Astrocyte of the hippocampus (primary cell): ENCODE measurements at regions not wholly inside any gene's neighbourhood (a gene's known extent, or its start where the extent isn't known, plus 50 kb on each side); places are given as distances from the start of the nearest gene placed in this dataset.

Source experiments
- DNase-seq: peaks from one replicate; pipeline ENCODE4 v3.0.0; 2011; ENCODE audit warnings: low read depth, low spot score

DNA sequence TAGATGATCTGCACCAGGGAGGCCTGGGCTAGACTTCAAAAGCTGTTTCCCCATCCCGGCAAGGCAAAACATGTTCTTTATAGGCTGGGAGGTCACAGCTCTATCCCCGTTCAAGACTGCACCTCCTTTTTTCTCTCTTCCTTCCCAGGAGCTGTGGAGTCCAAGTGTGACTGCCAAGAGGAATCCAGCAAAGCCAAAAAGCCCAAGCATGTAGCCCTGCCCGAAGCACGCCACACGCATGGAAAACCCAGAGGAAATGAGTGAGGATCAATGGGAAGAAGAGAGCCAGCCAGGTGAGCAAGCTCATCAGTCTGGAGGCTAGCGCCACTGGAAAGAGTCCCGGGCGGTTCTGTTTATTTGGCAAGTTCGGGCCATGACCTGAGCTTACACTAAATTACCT, 240.4 kb downstream of the PRL start:
- DNase-seq: no peak

DNA sequence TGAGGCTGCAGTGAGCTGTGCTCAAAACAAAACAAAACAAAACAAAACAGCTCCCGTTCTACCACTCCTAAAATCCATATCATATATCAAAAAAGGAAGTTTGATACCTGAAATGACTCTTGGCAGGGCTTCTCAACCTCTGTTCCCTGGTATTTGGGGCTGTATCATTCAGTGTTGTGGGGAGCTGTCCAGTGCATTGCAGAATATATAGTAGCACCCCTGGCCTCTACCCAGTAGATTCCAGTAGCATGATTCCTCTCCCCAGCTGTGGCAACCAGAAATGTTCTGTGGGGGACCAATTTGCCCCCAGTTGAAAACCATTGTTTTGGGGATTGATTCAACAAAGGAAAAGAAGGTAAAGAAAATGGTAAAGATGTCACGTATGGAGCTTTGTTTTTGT, 238.9 kb downstream of the PRL start:
- DNase-seq: peak; percentile 33

DNA sequence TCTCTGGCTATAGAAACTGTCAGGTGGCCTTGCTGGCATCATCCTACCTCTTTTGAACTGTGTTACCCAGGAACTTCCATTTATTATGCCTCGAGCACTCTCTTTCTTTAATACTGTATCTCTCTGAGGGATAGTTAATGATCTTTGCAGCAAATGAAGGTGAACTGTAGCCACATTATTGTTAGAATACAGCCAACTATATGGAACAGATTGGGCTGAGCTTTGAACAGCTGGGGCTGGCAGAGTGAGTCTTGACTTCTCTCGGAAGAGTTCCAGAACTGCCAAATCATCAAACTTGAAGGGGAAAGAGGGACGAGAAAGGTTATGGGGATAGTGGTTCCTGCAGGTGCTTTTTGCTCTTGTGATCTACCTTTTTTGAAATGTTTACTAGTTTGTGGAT, 237.7 kb downstream of the PRL start:
- DNase-seq: no peak

DNA sequence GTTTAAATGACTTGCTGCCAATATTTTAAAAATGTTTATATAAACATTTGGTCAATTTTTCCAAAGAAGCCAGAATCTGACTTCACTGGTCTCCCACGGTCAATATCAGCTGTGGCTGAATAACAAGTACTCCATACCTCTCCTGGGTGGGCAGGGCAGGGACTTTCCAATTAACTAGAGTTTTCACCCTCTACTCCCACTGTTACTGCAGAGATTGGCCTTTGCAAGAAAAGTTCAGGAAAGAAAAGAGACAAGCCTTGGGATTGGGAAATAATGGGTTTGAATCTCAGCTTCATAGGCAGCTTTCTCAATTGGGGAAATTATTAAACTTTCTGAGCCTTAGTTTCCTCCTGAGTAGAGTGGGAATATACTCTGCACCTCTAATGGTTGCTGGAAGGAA, 236.9 kb downstream of the PRL start:
- no peak for DNase-seq

DNA sequence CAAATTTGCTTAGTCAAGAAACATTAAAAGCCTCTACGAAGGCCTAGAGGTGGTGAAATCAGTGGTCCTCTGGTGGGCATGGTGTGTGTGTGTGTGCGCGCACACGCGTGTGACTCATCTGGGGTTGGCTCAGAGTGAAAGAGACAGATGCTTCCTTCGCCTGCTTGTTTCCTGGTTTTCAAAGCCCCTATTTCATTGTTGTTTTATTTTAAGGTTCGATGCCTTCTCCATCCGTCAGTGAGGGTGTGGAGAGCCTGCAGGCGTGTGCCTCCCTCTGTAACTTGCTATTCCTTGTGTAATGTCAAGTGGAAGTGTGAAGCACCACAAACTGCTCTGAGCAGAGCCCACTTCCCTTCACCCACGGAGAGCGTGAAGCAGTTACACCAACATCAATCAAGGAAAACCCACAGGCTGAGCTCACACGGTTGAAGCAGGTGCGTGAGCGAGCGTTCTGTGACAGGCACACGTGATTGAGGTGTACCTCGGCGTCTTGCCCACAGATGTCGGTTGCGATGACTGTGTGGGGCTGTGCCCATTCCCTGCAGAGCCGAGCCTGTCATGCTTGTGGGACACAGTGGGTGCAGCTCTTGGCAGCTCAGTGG, 233.9 kb downstream of the PRL start:
- DNase-seq: no peak

DNA sequence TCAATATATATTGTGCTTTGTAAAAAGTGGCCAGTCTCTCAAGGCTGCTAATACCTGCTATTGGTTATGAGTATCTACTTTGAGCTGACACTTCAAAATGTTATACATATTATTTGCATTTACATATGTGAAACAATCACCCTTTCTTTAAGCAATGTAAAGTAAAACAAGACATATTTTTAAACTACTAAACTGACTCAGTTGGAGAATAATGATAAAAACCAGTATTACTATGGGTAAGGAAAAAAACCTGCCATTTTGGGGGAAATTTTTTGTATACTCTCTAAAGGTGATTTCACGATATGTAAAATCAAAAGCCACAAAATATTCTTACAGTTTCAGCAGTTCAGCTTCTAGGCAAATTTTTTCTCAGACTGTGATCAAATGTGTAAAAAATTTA, 232.3 kb downstream of the PRL start:
- DNase-seq: no peak

DNA sequence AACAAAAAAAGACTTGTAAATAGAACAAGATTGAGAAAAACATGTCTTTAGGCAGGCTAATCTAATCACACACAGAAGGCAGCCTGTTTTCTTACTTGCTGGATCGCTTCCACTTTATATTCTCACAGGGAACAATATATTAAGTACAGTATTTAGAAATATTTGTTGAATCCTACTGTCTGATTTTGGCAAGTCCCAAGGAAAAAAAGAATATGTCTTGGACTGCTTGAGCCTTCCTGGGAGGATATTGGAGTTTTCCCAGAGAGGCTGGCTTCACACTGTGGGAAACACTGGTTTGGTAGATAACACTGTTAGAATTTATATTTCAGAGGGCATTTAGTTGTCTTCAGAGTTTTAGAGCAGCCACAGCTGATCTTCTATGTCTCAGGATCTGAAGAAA, 229.7 kb downstream of the PRL start:
- DNase-seq: no peak

DNA sequence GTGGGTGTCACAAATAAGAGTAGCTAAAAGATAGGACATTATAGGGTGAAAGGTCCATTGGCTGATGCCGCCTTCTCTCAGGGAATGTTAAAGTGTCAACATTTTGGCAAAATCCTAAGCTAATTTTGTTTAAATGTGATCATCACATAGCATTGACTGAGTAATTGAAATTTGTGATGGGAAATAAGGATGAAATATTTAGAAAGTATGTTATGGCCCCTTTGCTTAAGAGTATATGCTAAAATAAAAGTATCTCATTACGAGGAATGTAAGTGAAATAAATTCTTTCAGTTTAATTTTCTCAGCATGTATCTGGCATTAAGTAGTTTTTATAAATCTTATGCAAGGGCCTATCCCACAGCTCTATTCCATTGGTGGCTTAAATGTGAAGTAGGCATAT, 229.2 kb downstream of the PRL start:
- no peak for DNase-seq

DNA sequence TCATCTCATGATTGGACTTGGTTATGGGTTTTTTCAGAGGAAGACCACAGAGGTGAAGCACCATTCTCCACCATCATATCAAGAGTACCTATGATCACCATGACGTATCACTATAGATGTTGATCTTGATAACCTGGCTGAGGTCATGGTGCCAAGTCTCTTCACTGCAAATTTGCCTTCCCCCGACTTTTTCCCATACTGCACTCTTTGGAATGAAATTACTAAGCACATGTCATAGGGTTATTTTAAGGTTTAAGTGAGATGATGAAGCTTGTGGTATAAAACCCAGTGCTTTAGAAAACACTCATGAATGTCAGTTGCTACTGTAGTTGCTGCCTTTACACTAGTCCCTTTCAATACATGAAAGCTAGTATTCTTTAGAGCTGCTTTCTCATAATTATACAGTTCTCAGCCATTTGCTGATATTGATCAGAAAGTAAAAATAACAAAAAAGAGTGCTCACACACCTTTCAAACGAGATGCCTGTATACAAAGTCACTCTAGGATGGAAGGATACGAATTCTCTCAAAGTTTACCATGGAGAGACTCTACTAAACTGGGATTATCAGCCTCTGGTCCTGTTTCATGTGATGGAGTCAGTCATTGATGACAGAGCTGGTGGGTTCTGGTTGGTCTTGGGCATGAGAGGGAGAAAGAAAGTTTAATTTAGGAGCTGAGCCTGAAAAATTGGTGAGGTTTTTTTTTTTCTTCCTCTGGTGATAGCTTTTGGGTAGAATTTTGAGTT, 228.1 kb downstream of the PRL start:
- DNase-seq: no peak

DNA sequence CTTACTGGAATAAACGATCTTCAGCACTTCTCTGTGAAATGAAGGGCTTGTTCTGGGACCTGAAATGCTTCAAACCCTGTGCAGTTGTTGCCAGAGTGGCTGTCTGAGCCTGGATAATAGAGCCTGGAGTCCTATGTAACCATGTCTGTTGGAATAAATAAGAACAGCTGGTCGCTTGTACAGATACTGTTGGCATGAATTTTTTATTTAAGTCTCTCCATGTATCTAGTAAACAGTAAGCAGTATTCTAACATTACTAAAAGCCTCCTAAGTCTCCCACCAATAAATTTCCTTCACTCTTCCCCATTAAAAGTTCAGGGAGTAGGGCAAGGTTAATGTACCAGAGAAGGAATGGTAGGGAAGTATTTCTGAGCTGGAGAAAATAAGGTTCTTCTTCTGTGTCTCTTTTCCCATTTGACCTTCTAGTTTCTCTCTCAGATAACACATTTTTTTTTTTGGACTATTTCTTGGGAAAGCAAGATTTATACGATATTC, 227.5 kb downstream of the PRL start:
- DNase-seq: no peak

DNA sequence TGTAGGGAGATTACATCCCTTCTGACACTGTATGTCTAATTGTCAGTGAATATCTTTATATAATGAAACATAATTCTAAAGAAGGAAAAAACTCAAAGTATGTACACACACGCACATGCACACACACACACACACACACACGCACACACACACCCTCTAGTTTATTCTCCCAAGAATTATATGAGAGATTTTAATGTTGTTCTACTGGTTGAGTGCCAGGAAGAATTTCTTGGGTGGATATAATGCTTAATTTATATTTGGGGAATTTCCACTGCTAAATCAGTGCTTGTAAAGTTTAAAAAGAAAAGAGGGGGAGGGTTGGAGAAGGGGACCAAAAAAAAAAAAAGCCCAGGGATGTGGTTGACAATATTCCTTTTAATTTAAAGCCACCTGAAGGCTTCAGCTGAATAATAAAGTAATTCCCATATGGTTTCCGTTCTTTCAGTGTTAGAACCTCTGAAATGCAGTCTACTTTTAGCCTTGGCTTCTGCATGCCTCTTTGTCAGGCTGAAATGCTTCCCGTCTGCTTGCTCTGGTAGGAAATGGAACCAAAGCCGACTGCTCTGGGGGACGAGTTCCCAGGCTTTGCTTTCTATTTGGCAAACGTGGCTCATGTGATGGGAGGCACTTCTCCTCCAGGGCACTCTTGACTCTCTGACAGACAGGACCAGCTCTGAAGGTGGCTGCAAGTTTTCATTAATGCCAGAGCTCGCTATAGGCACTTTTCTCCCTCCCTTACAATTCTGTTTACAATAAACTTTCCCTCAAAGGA, 225.4 kb downstream of the PRL start:
- DNase-seq: peak; percentile 65

DNA sequence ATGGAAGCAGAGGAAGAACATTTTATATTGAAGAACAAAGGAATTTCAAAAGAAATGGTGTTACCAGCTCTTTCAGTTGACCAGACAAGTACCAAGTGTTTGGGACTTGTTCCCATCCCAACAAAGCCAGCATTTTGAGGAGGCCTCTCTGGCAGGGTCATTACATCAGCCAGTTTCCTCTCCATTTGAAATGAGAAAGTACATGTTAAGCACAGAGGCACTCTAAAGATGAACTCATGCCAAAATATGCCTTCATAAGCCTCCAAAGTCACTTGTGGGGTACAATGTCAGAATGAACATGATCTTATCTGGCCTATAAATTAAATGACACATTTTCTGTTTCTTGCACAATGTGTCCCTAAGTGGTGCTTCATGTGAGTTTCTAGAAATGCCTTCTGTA, 223.9 kb downstream of the PRL start:
- DNase-seq: no peak

DNA sequence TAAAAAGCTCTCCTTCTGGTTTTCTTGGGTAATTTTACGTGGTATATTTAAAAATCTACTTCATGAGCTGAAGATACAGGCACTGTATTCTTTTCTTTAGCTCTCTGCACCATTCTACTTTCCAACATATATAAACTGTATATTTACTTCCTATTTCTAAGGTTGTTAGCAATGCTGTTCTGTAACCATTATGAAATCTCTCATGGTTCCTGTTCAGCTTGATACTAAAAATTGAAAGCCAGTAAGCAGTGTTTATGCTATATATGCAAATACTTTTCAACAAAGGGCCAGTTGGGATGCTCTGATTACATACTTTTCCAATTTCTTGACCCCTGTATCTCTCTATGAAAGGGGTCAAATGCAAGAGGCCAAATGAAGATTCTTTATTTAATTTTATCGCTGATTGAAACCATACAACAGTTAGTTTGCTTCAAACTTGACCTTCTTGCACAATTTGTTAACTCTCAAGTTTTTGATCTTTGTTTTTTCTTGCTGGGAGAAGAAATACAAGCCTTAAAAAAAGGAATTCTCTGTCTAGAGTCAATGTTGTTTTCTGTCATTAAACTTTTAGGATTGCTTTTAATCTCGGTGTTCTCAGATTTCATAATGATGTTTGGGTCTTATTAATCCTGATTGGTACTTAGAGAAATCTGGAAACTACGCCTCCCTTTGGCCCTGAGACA, 223.2 kb downstream of the PRL start:
- no peak for DNase-seq

DNA sequence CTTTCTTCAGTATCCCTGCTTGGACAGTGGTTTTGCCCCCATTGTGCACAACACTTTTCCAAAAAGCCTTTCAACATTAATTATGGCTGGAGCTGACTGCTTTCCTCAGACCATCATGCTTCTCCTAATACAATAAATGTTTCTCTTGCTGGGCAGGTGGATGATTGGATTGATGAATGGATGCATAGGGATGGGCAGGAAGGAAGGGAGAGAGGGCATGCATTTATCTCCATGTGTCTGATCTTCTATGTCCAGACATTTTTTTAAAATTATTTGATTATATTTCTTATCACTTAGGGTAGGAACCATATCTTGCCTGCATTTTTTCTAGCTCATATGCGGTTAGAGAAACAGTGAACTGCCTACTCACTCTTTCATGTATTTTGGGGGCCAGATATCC, 218.5 kb downstream of the PRL start:
- DNase-seq: no peak

DNA sequence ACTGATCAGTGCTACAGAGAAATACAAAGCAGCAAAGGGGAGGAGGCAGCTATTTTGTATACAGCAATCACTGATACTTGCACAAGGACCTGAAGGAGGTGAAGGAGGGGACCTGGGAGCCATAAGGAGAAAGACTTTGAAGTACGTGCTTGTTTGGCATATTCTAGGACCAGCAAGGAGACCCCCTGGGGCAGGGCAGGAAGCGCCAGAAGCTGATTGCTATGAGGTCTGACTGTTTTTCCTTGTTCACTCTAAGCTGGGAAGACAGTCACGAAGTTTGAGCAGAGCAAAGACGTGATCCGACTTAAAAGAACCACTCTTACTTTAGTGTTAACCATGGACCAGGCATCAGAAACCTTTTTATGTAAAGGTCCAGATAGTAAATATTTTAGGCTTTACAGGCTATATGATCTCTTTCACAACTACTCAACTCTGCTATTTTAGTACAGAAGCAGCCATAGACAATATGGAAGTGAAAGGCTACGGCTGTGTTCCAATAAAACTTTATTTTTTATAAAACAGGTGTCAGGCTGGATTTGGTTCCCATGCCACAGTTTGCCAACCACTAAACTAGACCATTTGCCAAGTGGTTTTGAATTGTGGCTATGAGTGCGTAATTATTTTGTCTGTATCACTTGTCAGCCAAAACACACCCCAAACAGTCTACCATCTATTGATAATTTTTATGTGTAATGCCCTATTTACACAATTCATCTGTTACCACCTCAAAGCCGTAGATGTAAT, 217.9 kb downstream of the PRL start:
- DNase-seq: no peak

DNA sequence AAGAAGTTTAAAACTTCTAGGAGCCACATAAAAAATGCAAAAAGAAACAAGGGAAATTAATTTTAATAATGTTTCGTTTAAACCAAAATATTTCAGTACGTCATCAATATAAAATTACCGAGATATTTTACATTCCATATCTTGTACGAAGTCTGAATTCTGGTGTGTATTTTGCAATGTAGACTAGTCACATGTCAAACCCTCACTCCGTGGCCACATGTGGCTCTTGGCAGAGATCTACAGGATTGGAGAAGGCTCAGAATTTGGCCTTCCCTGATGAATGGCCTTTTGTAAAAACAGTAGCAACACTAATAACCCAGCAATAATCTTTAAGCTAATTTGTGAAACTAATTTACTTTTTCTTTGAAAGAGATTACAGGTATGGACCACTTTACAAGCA, 217.1 kb downstream of the PRL start:
- no peak for DNase-seq

DNA sequence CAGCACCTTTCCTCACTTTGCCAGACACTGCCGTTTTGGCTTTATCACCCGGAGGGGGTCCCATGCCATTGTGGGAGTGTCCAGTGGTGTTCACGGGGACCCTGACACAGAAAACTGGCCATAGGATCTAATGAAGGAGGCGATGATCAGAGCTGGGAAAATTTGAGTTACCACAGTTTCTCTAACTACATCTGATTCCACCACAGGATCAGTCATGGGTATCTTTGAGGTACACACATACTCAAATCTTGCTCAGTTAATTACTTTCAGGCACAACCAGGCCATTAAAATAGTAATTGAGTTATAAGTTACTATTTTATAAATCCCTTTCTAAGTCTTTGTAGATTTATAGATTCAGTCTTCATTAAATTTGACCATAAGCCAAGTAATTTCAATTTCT, 215.1 kb downstream of the PRL start:
- DNase-seq: no peak

DNA sequence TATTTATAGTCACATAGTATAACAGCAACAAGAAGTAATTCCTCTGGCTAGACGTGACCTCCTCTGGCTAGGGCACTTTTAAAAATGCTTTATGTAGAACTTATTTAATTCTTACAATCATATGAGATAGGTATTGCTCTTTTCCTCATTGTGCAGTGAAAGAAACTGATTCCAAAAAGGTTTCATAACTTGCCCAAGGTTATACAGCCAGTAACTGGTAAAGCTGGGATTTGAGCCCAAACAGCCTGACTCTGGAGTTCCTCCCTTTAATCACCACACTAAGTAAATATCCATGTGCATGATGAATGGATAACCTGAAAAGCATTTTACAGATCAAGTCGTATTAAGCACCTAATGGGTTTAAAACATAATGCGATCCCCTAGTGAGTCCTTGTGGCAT, 214.6 kb downstream of the PRL start:
- peak; percentile 45 for DNase-seq

DNA sequence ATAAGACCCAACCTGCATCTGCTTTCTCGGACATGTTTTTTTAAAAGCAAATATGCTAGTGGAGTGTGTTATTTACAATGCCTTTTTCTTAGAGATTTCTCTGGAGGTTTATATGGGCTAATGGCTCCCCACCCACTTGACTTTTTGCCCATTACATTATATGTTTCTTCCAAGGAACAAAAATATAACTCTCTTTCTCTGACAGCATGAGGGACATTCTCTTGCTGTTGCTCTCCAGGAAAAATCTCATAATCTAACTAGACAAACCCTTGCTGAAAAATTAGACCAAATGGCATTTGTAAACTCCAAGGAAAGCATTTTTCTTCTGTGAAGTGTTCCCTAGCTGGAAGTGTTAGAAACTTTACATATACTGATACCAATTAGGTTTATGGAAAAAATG, 213.7 kb downstream of the PRL start:
- DNase-seq: no peak

DNA sequence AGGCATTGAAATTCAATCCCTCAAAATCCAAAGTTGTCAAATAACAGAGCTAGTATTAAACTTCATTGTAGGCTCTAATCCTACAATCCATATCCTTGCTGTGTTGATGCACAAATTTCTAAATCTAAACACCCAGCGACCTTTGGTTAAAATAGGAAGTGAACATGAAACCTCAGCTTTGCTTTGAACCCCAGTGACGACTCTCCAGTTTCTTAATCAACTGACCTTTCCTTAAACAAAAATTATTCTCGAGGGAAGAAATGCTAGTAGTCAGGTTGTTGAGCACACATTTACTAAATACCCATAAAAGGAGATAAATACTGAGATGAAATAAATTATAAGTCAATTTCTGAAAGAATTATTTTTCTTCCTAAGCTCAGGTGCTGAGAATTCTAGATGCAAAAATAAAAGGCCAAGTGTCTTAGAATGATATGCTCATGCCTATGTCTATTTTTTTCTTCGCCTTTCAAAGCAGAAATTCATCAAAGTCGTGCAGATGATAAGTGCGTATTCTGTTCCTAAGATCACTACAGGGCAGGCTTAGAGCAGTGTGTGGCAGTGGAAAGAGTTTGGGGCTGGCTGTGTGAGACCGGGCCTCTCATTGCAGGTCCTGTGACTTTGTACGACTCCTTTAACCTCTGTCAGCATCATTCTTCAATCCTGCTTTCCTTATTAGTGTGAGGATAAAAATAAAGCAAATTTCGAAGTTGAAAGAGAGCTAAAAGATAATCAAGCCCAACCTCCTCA, 208.7 kb downstream of the PRL start:
- DNase-seq: no peak

DNA sequence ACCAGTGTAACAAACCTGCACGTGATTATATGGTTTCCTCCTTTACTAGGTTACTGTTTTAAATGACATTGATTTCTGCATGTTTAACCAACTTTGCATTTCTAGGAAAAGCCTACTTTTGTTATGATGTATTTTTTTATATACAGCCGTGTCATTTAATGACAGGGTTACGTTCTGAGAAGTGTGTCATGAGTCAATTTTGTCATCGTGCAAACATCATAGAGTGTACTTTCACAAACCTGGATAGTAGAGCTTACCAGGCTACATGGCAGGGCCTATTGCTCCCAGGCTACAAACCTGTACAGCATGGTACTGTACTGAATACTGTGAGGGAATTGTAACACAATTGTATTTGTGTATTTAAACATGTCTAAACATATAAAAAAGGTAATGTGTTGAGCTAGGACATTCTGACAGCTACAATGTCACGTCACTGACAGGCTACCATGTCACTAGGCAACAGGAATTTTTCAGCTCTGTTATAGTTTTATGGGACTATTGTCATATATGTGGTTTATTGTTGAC, 205.3 kb downstream of the PRL start:
- no peak for DNase-seq
